H9 (cell line): ENCODE measurements at regions not wholly inside any gene's neighbourhood (a gene's known extent, or its start where the extent isn't known, plus 50 kb on each side); places are given as distances from the start of the nearest gene placed in this dataset.

Source experiments
- DNase-seq: peaks from one replicate; pipeline ENCODE4 v3.0.0-alpha.2; 2017
- H2AFZ ChIP-seq: one replicate; pipeline ENCODE4 v1.6.1; 2013; ENCODE audit warnings: mild to moderate bottlenecking, low read length, control low read depth, moderate library complexity
- H2AK5ac ChIP-seq: 2 replicates; pipeline ENCODE4 v1.6.1; 2013; ENCODE audit warnings: low read length, control low read depth, mixed read lengths; ENCODE audit not compliant: insufficient read length
- H2BK120ac ChIP-seq: one replicate; pipeline ENCODE4 v1.6.1; 2013; ENCODE audit warnings: low read depth, mild to moderate bottlenecking, low read length, control low read depth, inconsistent platforms; ENCODE audit not compliant: poor library complexity, severe bottlenecking
- H2BK12ac ChIP-seq: 2 replicates; pipeline ENCODE4 v1.6.1; 2013; ENCODE audit warnings: low read length, control low read depth, mixed read lengths, low read depth; ENCODE audit not compliant: insufficient read length
- H2BK15ac ChIP-seq: 2 replicates; pipeline ENCODE4 v1.6.1; 2013; ENCODE audit warnings: low read depth, low read length, control low read depth
- H2BK20ac ChIP-seq: one replicate; pipeline ENCODE4 v1.6.1; 2013; ENCODE audit warnings: low read depth, mild to moderate bottlenecking, low read length, control low read depth, inconsistent platforms; ENCODE audit not compliant: poor library complexity, severe bottlenecking
- H2BK5ac ChIP-seq: 2 replicates; pipeline ENCODE4 v1.6.1; 2013; ENCODE audit warnings: low read length, control low read depth, mixed read lengths; ENCODE audit not compliant: insufficient read length
- H3K14ac ChIP-seq: 2 replicates; pipeline ENCODE4 v1.6.1; 2013; ENCODE audit warnings: low read length, control low read depth; ENCODE audit not compliant: insufficient read depth
- H3K18ac ChIP-seq: 2 replicates; pipeline ENCODE4 v1.6.1; 2013; ENCODE audit warnings: low read depth, mild to moderate bottlenecking, mixed read lengths, low read length, control low read depth; ENCODE audit not compliant: insufficient read length
- H3K23ac ChIP-seq: 2 replicates; pipeline ENCODE4 v1.6.1; 2013; ENCODE audit warnings: low read length, control low read depth, mixed read lengths, low read depth; ENCODE audit not compliant: insufficient read length
- H3K23me2 ChIP-seq: 2 replicates; pipeline ENCODE4 v1.6.1; 2013; ENCODE audit warnings: low read depth, mild to moderate bottlenecking, mixed read lengths, low read length, control low read depth; ENCODE audit not compliant: insufficient read length, poor library complexity, severe bottlenecking
- H3K27ac ChIP-seq: 2 replicates; pipeline ENCODE4 v1.5.1; 2013; ENCODE audit warnings: low read length, control low read depth, mixed read lengths, low read depth; ENCODE audit not compliant: insufficient read length
- H3K27me3 ChIP-seq: 2 replicates; pipeline ENCODE4 v1.6.1; 2013; ENCODE audit warnings: low read length, control low read depth, inconsistent platforms; ENCODE audit not compliant: insufficient read depth
- H3K4ac ChIP-seq: 2 replicates; pipeline ENCODE4 v1.6.1; 2013; ENCODE audit warnings: low read depth, mild to moderate bottlenecking, control low read depth, inconsistent platforms, low read length, moderate library complexity
- H3K4me1 ChIP-seq: 2 replicates; pipeline ENCODE4 v1.6.1; 2013; ENCODE audit warnings: low read length, control low read depth, inconsistent platforms; ENCODE audit not compliant: insufficient read depth
- H3K4me2 ChIP-seq: 2 replicates; pipeline ENCODE4 v1.6.1; 2013; ENCODE audit warnings: low read length, control low read depth, mixed read lengths; ENCODE audit not compliant: insufficient read length, insufficient read depth
- H3K56ac ChIP-seq: 2 replicates; pipeline ENCODE4 v1.6.1; 2013; ENCODE audit warnings: low read depth, mild to moderate bottlenecking, mixed read lengths, low read length, control low read depth; ENCODE audit not compliant: insufficient read length
- H3K79me1 ChIP-seq: 2 replicates; pipeline ENCODE4 v1.6.1; 2013; ENCODE audit warnings: low read depth, mild to moderate bottlenecking, moderate library complexity, low read length, control low read depth, inconsistent platforms; ENCODE audit not compliant: insufficient read depth, poor library complexity, severe bottlenecking
- H3K79me2 ChIP-seq: 2 replicates; pipeline ENCODE4 v1.6.1; 2013; ENCODE audit warnings: low read length, control low read depth, inconsistent platforms; ENCODE audit not compliant: insufficient read depth
- H3K9ac ChIP-seq: 2 replicates; pipeline ENCODE4 v1.6.1; 2013; ENCODE audit warnings: low read length, control low read depth, mixed read lengths; ENCODE audit not compliant: insufficient read length; ENCODE audit errors: extremely low read depth
- H3K9me3 ChIP-seq: one replicate; pipeline ENCODE4 v1.6.1; 2013; ENCODE audit warnings: low read depth, low read length, inconsistent platforms; ENCODE audit not compliant: control insufficient read depth
- H3T11ph ChIP-seq: one replicate; pipeline ENCODE4 v1.6.1; 2013; ENCODE audit warnings: mild to moderate bottlenecking, low read length, control low read depth, inconsistent platforms
- H4K20me1 ChIP-seq: one replicate; pipeline ENCODE4 v1.6.1; 2013; ENCODE audit not compliant: control insufficient read depth, insufficient read length, insufficient read depth
- H4K5ac ChIP-seq: 2 replicates; pipeline ENCODE4 v1.6.1; 2013; ENCODE audit warnings: low read depth, mild to moderate bottlenecking, mixed read lengths, low read length, control low read depth; ENCODE audit not compliant: insufficient read length
- H4K8ac ChIP-seq: replicated peaks from 2 replicates; pipeline ENCODE4 v1.6.1; 2013; ENCODE audit warnings: low read length, control low read depth, mixed read lengths, low read depth; ENCODE audit not compliant: insufficient read length
- H4K91ac ChIP-seq: 2 replicates; pipeline ENCODE4 v1.6.1; 2013; ENCODE audit warnings: low read depth, mild to moderate bottlenecking, moderate library complexity, mixed read lengths, low read length, control low read depth; ENCODE audit not compliant: insufficient read length
- H3K27ac Mint-ChIP-seq, 3 experiments: 2 replicates in 2 of 3; 3 replicates in 1 of 3; pipeline ENCODE4 v1.8.0; 2020 to 2021; ENCODE audit warnings: mixed read lengths in 3 of 3, mild to moderate bottlenecking in 1 of 3, moderate library complexity in 1 of 3
- H3K27me3 Mint-ChIP-seq: 2 replicates; pipeline ENCODE4 v1.8.0; 2021; ENCODE audit warnings: low read depth, mild to moderate bottlenecking, moderate library complexity, mixed read lengths
- H3K36me3 Mint-ChIP-seq, 3 experiments: 2 replicates in 2 of 3; 3 replicates in 1 of 3; pipeline ENCODE4 v1.8.0; 2020 to 2021; ENCODE audit warnings: low read depth in 3 of 3, mixed read lengths in 3 of 3; ENCODE audit not compliant: insufficient read depth in 1 of 3
- H3K4me1 Mint-ChIP-seq, 2 experiments: 2 replicates each; pipeline ENCODE4 v1.8.0; 2020; ENCODE audit warnings: mixed read lengths in 2 of 2
- H3K4me3 Mint-ChIP-seq, 2 experiments: 2 replicates in 1 of 2; 3 replicates in 1 of 2; pipeline ENCODE4 v1.8.0; 2020 to 2021; ENCODE audit warnings: mild to moderate bottlenecking in 2 of 2, mixed read lengths in 2 of 2, moderate library complexity in 1 of 2
- H3K9me3 Mint-ChIP-seq, 2 experiments: 2 replicates in 1 of 2; 3 replicates in 1 of 2; pipeline ENCODE4 v1.8.0; 2020; ENCODE audit warnings: mild to moderate bottlenecking in 2 of 2, mixed read lengths in 2 of 2, moderate library complexity in 1 of 2
- CTCF ChIP-seq: fragments of 200-600 bp; sonication (generic); conservative IDR thresholded peaks from 3 replicates; pipeline ENCODE4 v1.8.0; 2021; ENCODE audit warnings: antibody characterized with exemption, mild to moderate bottlenecking
- WGBS: extraction: QIAGEN DNeasy Blood & Tissue Kit; methylation state at CpG from one replicate; pipeline ENCODE4 v1.1.7; 2013; ENCODE audit warnings: missing lambda C conversion rate, low lambda C conversion rate, mixed read lengths; ENCODE audit not compliant: insufficient read length; ENCODE audit errors: extremely low coverage; 5-methylcytosine and 5-hydroxymethylcytosine counted together

GRCh38 chr16:50928065-50928464 is 186.2 kb downstream of the CYLD start:
- no peak overlapping the region for H3K27ac ChIP-seq
- no peak overlapping the region for H3K9ac ChIP-seq
- H3K18ac ChIP-seq, result no peak overlapping the region
- H2AK5ac ChIP-seq, result no peak overlapping the region
- no peak for DNase-seq
- H3T11ph ChIP-seq, result no peak overlapping the region
- no peaks in the 10 kb centered on the region for H4K20me1 ChIP-seq
- no peak overlapping the region for H3K56ac ChIP-seq
- no peak overlapping the region for H2BK5ac ChIP-seq
- no peak overlapping the region for H3K4me2 ChIP-seq
- H4K5ac ChIP-seq, result no peak overlapping the region
- no peak overlapping the region for H2BK15ac ChIP-seq
- H2BK120ac ChIP-seq, result no peak overlapping the region
- Mint-ChIP-seq H3K27ac (no peak overlapping the region), H3K4me3 (no peak overlapping the region), H3K4me1 (peaks cover 9 to 14% of the 10 kb centered on the region in 2 experiments), H3K36me3 (no peaks in the 10 kb centered on the region), H3K9me3 (no peaks in the 10 kb centered on the region; a peak in 1 of 5 replicates), H3K27me3 (peaks cover 3% of the 10 kb centered on the region; the same call in 1 of the 2 replicates)
- H2BK20ac ChIP-seq, result no peak overlapping the region
- no peaks in the 10 kb centered on the region for H3K79me1 ChIP-seq
- H2BK12ac ChIP-seq, result no peak overlapping the region
- H3K79me2 ChIP-seq, result no peaks in the 10 kb centered on the region
- H3K4ac ChIP-seq, result no peak overlapping the region
- no peak overlapping the region for H4K8ac ChIP-seq
- no peak overlapping the region for H3K14ac ChIP-seq
- no peaks in the 10 kb centered on the region for H3K27me3 ChIP-seq
- no peaks in the 10 kb centered on the region for H3K9me3 ChIP-seq
- no peak overlapping the region for H3K23ac ChIP-seq
- WGBS, result no CpG with 5 or more reads among the region's 5 CpGs
- H2AFZ ChIP-seq, result no peak overlapping the region
- TF ChIP-seq CTCF, result no peak
- H4K91ac ChIP-seq, result no peak overlapping the region
- no peaks in the 10 kb centered on the region for H3K23me2 ChIP-seq
- no peaks in the 10 kb centered on the region for H3K4me1 ChIP-seq
